ENCODE measurements at regions not wholly inside any gene's neighbourhood (a gene's known extent, or its start where the extent isn't known, plus 50 kb on each side); places are given as distances from the start of the nearest gene placed in this dataset.

DNA sequence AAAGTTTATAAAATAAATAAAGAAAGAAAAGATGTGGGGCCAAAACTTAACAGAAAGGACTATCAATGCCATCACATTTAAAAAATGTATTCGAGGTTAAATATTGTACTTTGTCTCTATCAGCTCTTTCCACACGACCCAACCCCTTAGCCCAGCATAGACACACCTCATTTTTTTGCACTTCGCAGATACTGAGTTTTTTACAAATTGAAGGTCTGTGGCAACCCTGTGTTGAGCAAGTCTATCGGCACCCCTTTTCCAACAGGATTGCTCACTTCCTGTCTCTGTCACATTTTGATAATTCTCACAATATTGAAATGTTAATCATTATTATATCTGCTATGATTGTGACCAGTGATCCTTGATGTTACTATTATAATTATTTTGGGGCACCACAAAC lies 151.6 kb upstream of the TBX20 start:
- DNase-seq: no peak
- Mint-ChIP-seq H3K36me3 (ENCODE audit: low read depth) (no peaks in the 10 kb centered on the region), H3K27ac (no peak overlapping the region), H3K4me1 (ENCODE audit: low read depth) (no peaks in the 10 kb centered on the region), H3K27me3 (ENCODE audit: insufficient read depth) (0 out of 2 replicates have a peak, but pooled peaks cover 5% of the 10 kb centered on the region), H3K4me3 (no peak overlapping the region), H3K9me3 (no peaks in the 10 kb centered on the region; the same call in 1 of the 2 replicates)
- TF ChIP-seq, protein P1, sequence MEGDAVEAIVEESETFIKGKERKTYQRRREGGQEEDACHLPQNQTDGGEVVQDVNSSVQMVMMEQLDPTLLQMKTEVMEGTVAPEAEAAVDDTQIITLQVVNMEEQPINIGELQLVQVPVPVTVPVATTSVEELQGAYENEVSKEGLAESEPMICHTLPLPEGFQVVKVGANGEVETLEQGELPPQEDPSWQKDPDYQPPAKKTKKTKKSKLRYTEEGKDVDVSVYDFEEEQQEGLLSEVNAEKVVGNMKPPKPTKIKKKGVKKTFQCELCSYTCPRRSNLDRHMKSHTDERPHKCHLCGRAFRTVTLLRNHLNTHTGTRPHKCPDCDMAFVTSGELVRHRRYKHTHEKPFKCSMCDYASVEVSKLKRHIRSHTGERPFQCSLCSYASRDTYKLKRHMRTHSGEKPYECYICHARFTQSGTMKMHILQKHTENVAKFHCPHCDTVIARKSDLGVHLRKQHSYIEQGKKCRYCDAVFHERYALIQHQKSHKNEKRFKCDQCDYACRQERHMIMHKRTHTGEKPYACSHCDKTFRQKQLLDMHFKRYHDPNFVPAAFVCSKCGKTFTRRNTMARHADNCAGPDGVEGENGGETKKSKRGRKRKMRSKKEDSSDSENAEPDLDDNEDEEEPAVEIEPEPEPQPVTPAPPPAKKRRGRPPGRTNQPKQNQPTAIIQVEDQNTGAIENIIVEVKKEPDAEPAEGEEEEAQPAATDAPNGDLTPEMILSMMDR (IDR thresholded peaks at IDR 0.05): no peak

DNA sequence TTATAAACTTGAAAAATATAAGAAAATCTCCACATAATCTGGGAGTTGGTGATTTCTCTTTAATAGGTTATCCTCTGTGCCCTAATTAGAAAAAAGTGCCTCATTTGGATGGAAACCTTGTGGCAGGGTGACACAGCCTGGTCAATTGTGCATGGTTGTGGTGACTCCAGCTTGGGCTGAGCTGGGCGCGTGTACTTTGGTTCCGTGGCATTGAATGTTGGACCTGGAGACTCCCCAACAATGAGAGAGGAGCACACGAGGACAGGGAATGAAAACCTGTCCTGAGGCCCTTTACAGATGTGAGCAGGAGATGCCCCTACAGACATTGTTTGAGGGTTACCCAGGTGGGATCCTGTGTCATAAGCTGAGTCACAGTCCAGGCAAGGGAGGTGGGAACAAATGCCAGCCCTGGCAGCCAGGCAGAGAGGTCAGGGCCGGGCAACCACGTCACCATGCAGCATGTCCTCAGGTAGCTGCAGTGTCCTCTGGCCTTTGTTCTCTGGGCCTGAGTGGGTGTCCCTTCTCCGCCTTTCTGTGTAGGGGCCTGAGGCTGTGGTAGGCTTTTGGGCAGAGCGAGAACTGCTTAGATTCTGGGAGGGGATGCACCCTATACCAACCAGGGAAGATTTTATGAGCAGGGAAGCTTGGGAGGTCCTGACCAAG lies 147.4 kb upstream of the TBX20 start:
- Mint-ChIP-seq H3K4me1 (ENCODE audit: low read depth) (no peaks in the 10 kb centered on the region), H3K27me3 (ENCODE audit: insufficient read depth) (peaks cover 6% of the 10 kb centered on the region; the same call in 1 of the 2 replicates), H3K9me3 (peaks cover 4% of the 10 kb centered on the region; the same call in 1 of the 2 replicates), H3K4me3 (no peak overlapping the region), H3K36me3 (ENCODE audit: low read depth) (no peaks in the 10 kb centered on the region; the same call in 1 of the 2 replicates), H3K27ac (no peak overlapping the region)
- TF ChIP-seq, protein P1 (IDR thresholded peaks at IDR 0.05): no peak
- no peak for DNase-seq

DNA sequence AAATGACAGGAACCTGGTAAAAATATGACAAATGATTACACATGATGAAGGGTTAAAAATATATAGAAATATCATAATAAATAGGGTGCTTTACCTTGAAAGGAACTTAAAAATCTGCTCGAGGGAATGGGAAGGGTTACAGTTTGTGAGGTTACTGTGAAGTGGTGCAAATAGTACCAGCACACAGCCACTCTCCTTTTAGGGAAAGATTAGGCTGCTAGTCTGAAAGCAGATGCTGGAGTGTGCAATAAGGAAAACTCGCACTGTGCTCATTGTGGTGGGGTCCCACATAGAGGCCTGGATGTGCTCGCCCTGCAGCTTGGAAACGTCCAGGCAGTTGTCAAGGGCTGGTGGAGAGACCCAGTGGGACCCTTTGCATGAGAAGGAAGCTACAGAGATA lies 145.9 kb upstream of the TBX20 start:
- Mint-ChIP-seq H3K27ac (no peak overlapping the region), H3K36me3 (ENCODE audit: low read depth) (no peaks in the 10 kb centered on the region; the same call in 1 of the 2 replicates), H3K9me3 (peaks cover 4% of the 10 kb centered on the region; the same call in 1 of the 2 replicates), H3K27me3 (ENCODE audit: insufficient read depth) (peaks cover 2% of the 10 kb centered on the region; the same call in 1 of the 2 replicates), H3K4me1 (ENCODE audit: low read depth) (no peaks in the 10 kb centered on the region), H3K4me3 (no peak overlapping the region)
- TF ChIP-seq, protein P1 (IDR thresholded peaks at IDR 0.05): no peak
- DNase-seq: no peak

DNA sequence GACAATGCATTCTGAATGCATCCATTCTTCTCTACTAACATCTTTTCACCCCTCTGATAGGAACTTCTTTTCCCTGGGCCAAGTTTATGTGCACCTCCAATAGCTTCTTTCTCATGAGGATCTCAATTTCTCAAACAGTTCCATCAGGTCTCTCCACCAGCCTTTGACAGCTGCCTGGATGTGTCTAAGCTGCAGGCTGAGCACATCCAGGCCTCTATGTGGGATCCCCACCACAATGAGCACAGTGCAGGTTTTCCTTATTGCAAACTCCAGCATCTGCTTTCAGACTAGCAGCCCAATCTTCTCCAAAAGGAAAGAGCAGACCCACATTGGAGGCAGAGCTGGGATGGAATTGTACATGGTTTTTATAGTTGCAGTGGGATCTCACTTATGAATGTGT lies 145.3 kb upstream of the TBX20 start:
- Mint-ChIP-seq H3K27ac (no peak overlapping the region), H3K4me3 (no peak overlapping the region), H3K36me3 (ENCODE audit: low read depth) (no peaks in the 10 kb centered on the region; the same call in 1 of the 2 replicates), H3K4me1 (ENCODE audit: low read depth) (no peaks in the 10 kb centered on the region), H3K9me3 (peaks cover 4% of the 10 kb centered on the region; the same call in 1 of the 2 replicates), H3K27me3 (ENCODE audit: insufficient read depth) (peaks cover 2% of the 10 kb centered on the region; the same call in 1 of the 2 replicates)
- TF ChIP-seq, protein P1 (IDR thresholded peaks at IDR 0.05): no peak
- no peak for DNase-seq

DNA sequence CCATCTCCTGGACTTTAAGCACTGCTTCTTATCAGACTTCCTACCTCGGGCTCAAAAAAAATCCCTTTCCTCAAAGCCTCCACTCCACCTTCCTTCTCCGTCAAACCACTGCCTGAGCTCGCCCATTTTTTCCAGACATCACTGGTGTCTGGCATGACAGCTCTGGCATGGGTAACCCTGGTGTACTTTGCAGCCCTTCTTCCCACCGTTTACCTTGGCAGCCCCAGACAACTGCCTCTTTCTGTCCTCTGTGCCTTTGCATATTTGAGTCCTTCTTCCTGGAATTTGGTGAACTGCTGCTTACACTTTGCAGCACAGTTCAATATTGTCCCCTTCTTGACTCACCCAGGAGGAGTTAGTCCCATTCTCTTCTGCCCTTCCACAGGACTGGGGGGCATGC lies 144.6 kb upstream of the TBX20 start:
- H3K4me1 Mint-ChIP-seq (ENCODE audit: low read depth): no peaks in the 10 kb centered on the region
- DNase-seq: no peak
- TF ChIP-seq, protein P1 (IDR thresholded peaks at IDR 0.05): no peak
- no peaks in the 10 kb centered on the region; the same call in 1 of the 2 replicates for H3K36me3 Mint-ChIP-seq (ENCODE audit: low read depth)
- no peak overlapping the region for H3K4me3 Mint-ChIP-seq
- H3K9me3 Mint-ChIP-seq: peaks cover 4% of the 10 kb centered on the region; the same call in 1 of the 2 replicates
- no peak overlapping the region for H3K27ac Mint-ChIP-seq
- H3K27me3 Mint-ChIP-seq (ENCODE audit: insufficient read depth): peaks cover 2% of the 10 kb centered on the region; the same call in 1 of the 2 replicates

Measured in HFFc6 (cell line).